ENCODE measurements at regions not wholly inside any gene's neighbourhood (a gene's known extent, or its start where the extent isn't known, plus 50 kb on each side); places are given as distances from the start of the nearest gene placed in this dataset.

DNA sequence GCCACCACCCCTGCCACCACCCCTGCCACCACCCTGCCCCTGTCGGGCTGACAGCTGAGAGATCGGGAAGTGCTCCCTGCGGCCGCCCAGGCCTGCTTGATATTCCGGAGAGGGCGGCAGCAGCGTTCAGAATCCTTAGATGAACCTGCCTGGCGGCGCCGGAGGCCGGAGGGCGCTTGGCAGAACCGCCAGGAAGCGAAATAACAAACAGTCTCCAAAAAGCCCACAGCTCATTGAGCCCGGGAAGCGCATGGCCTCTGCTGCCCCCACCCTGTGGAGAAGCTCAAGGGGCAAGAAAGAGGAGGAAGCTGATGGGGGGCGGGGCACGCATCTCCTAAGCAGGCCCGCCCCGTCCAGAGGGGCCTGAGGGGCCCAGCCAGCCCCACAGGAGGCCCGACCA is 92.2 kb upstream of the MBOAT2 start:
- no peaks in the 10 kb centered on the region for H3K9me3 ChIP-seq (ENCODE audit: control insufficient read depth, low read length)
- no peaks in the 10 kb centered on the region for H3K27me3 ChIP-seq (ENCODE audit: control insufficient read depth, insufficient read depth, low read length, poor library complexity, severe bottlenecking)
- no peak overlapping the region for H3K4me3 ChIP-seq (ENCODE audit: insufficient read depth, low read depth, low read length)
- WGBS, 2 experiments: 20 to 23% methylated on average over 21 of the region's 21 CpGs
- H3K27ac ChIP-seq (ENCODE audit: insufficient read depth, low read depth, low read length, poor library complexity, severe bottlenecking): no peak overlapping the region
- H3K4me1 ChIP-seq (ENCODE audit: control insufficient read depth, insufficient read depth, low read length): peaks cover 7% of the 10 kb centered on the region
- H3K36me3 ChIP-seq (ENCODE audit: control insufficient read depth, insufficient read depth, low read length): no peaks in the 10 kb centered on the region

- Histone ChIP-seq H3K27ac (ENCODE audit: insufficient read depth, low read depth, low read length, poor library complexity, severe bottlenecking) (no peak overlapping the region), H3K9me3 (ENCODE audit: control insufficient read depth, low read length) (no peaks in the 10 kb centered on the region), H3K36me3 (ENCODE audit: control insufficient read depth, insufficient read depth, low read length) (no peaks in the 10 kb centered on the region), H3K4me3 (ENCODE audit: insufficient read depth, low read depth, low read length) (no peak overlapping the region), H3K27me3 (ENCODE audit: control insufficient read depth, insufficient read depth, low read length, poor library complexity, severe bottlenecking) (no peaks in the 10 kb centered on the region), H3K4me1 (ENCODE audit: control insufficient read depth, insufficient read depth, low read length) (peaks cover 7% of the 10 kb centered on the region)
- WGBS, 2 experiments: 82 to 83% methylated on average over 14 of the region's 14 CpGs
Measured at GRCh38 chr2:9095226-9095625, 91.7 kb upstream of the MBOAT2 start.

DNA sequence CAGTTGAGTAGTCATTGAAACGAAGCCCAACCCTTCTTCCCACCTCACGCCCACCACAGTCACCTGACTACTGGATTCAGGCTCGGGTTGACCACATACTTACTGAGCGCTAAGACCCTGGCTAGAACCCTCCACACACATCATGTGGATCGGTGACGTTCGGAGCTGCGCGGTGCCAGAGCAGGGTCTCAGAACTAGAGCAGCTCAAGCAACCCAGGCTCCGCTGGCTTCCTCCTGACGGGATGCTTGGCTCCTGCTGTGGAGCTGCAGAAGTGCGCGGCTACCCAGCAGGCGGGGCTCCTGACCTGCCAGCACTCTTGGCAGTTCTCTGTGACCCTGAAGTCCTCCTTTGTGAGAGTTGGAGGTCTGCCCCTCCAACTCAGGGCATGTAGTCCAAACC is 90.6 kb upstream of the MBOAT2 start:
- WGBS, 2 experiments: 91 to 92% methylated on average over 14 of the region's 14 CpGs

DNA sequence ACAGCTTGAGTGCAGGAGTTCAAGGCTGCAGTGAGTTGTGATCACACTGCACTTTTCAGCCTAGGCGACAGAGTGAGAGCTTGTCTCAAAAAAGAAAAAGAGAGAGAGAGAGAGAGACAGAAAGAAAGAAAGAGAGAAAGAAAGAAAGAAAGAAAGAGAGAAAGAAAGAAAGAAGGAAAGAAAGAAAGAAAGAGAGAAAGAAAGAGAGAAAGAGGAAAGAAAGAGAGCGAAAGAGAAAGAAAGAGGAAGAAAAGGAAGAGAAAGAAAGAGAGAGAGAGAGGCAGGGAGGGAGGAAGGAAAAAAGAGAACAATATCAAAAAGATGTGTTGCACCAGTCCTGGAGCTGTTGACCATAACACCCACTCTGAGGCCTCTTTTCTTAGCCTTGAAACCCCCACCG is 89.8 kb upstream of the MBOAT2 start:
- Histone ChIP-seq H3K4me3 (ENCODE audit: insufficient read depth, low read depth, low read length) (no peak overlapping the region), H3K36me3 (ENCODE audit: control insufficient read depth, insufficient read depth, low read length) (no peaks in the 10 kb centered on the region), H3K27me3 (ENCODE audit: control insufficient read depth, insufficient read depth, low read length, poor library complexity, severe bottlenecking) (no peaks in the 10 kb centered on the region), H3K27ac (ENCODE audit: insufficient read depth, low read depth, low read length, poor library complexity, severe bottlenecking) (no peak overlapping the region), H3K4me1 (ENCODE audit: control insufficient read depth, insufficient read depth, low read length) (peaks cover 7% of the 10 kb centered on the region), H3K9me3 (ENCODE audit: control insufficient read depth, low read length) (no peaks in the 10 kb centered on the region)
- 94 to 97% methylated on average over 3 of the region's 3 CpGs for WGBS, 2 experiments

More for the DNA sequence above, 90.6 kb upstream of the MBOAT2 start:
- H3K4me3 ChIP-seq (ENCODE audit: insufficient read depth, low read depth, low read length): no peak overlapping the region
- H3K4me1 ChIP-seq (ENCODE audit: control insufficient read depth, insufficient read depth, low read length): peaks cover 7% of the 10 kb centered on the region
- H3K27me3 ChIP-seq (ENCODE audit: control insufficient read depth, insufficient read depth, low read length, poor library complexity, severe bottlenecking): no peaks in the 10 kb centered on the region
- H3K36me3 ChIP-seq (ENCODE audit: control insufficient read depth, insufficient read depth, low read length): no peaks in the 10 kb centered on the region
- H3K9me3 ChIP-seq (ENCODE audit: control insufficient read depth, low read length): no peaks in the 10 kb centered on the region
- H3K27ac ChIP-seq (ENCODE audit: insufficient read depth, low read depth, low read length, poor library complexity, severe bottlenecking): no peak overlapping the region

DNA sequence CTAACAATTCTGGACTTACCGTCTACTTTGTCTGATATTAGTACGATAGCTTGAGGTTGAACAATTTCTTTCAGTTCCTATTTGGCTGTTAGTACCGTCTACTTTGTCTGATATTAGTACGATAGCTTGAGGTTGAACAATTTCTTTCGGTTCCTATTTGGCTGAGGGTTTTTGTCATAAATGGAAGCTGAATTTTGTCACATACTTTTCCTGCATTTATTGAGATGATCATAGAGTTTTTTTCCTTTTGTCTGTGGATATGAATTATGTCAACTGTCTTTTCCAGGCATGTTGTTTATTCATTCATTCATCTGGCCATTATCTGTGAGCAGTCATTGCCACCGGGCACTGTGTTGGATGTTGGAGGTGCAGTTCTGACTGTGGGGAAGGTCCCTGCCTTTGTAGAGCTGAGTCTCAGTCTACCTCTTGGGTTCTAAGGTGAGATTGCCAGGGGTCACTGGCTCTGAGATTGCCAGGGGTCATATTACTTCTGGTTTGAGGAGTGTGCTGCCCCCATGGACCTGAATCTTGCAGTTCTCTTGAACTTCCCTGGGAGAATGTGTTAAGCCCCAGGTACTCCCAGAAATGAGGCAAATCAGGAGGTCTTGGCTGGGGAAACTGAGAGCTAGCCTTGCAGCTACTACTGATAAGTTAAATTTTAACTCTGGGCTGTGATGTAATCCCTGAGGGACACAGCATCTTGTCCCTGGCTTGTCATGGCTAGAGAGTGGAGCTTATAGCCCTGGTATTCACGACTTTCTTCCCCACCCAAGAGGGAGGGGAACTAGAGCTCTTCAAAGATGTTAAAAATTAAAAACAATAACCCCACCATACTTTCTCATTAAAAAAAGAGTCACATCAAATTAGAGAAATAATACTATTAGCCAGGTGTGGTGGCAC is 89.1 kb upstream of the MBOAT2 start:
- no peak overlapping the region for H3K4me3 ChIP-seq (ENCODE audit: insufficient read depth, low read depth, low read length)
- H3K4me1 ChIP-seq (ENCODE audit: control insufficient read depth, insufficient read depth, low read length): peaks cover 7% of the 10 kb centered on the region
- no peak overlapping the region for H3K27ac ChIP-seq (ENCODE audit: insufficient read depth, low read depth, low read length, poor library complexity, severe bottlenecking)
- no peaks in the 10 kb centered on the region for H3K36me3 ChIP-seq (ENCODE audit: control insufficient read depth, insufficient read depth, low read length)
- 89 to 91% methylated on average over 7 of the region's 7 CpGs for WGBS, 2 experiments
- no peaks in the 10 kb centered on the region for H3K27me3 ChIP-seq (ENCODE audit: control insufficient read depth, insufficient read depth, low read length, poor library complexity, severe bottlenecking)
- H3K9me3 ChIP-seq (ENCODE audit: control insufficient read depth, low read length): no peaks in the 10 kb centered on the region

- Histone ChIP-seq H3K27ac (ENCODE audit: insufficient read depth, low read depth, low read length, poor library complexity, severe bottlenecking) (no peak overlapping the region), H3K36me3 (ENCODE audit: control insufficient read depth, insufficient read depth, low read length) (no peaks in the 10 kb centered on the region), H3K27me3 (ENCODE audit: control insufficient read depth, insufficient read depth, low read length, poor library complexity, severe bottlenecking) (no peaks in the 10 kb centered on the region), H3K4me3 (ENCODE audit: insufficient read depth, low read depth, low read length) (no peak overlapping the region), H3K4me1 (ENCODE audit: control insufficient read depth, insufficient read depth, low read length) (peaks cover 7% of the 10 kb centered on the region), H3K9me3 (ENCODE audit: control insufficient read depth, low read length) (no peaks in the 10 kb centered on the region)
- WGBS, 2 experiments: 80 to 89% methylated on average over 1 of the region's 1 CpG
Measured at GRCh38 chr2:9091811-9092210, 88.3 kb upstream of the MBOAT2 start.

DNA sequence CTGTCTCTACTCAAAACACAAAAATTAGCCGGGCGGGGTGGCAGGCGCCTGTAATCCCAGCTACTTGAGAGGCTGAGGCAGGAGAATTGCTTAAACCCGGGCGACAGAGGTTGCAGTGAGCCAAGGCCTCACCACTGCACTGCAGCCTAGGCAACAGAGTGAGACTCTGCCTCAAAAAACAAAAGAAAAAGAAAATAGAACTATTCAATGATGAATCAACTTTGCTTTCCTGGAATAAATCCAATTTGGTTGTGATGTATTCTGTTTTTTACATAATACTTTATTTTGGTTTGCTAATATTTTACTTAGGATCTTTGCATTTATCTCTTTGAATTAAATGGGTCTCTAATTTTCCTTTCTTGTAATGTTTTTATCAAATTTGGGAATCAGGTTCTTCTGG is 86.3 kb upstream of the MBOAT2 start:
- Histone ChIP-seq H3K36me3 (ENCODE audit: control insufficient read depth, insufficient read depth, low read length) (no peaks in the 10 kb centered on the region), H3K9me3 (ENCODE audit: control insufficient read depth, low read length) (no peaks in the 10 kb centered on the region), H3K4me3 (ENCODE audit: insufficient read depth, low read depth, low read length) (no peak overlapping the region), H3K27ac (ENCODE audit: insufficient read depth, low read depth, low read length, poor library complexity, severe bottlenecking) (no peak overlapping the region), H3K4me1 (ENCODE audit: control insufficient read depth, insufficient read depth, low read length) (no peaks in the 10 kb centered on the region), H3K27me3 (ENCODE audit: control insufficient read depth, insufficient read depth, low read length, poor library complexity, severe bottlenecking) (no peaks in the 10 kb centered on the region)
- WGBS, 2 experiments: 82 to 86% methylated on average over 5 of the region's 5 CpGs

- Histone ChIP-seq H3K36me3 (ENCODE audit: control insufficient read depth, insufficient read depth, low read length) (no peaks in the 10 kb centered on the region), H3K9me3 (ENCODE audit: control insufficient read depth, low read length) (no peaks in the 10 kb centered on the region), H3K27me3 (ENCODE audit: control insufficient read depth, insufficient read depth, low read length, poor library complexity, severe bottlenecking) (no peaks in the 10 kb centered on the region), H3K4me1 (ENCODE audit: control insufficient read depth, insufficient read depth, low read length) (no peaks in the 10 kb centered on the region), H3K4me3 (ENCODE audit: insufficient read depth, low read depth, low read length) (no peak overlapping the region), H3K27ac (ENCODE audit: insufficient read depth, low read depth, low read length, poor library complexity, severe bottlenecking) (no peak overlapping the region)
- 68 to 84% methylated on average over 4 to 6 of the region's 6 CpGs for WGBS, 2 experiments
Measured at GRCh38 chr2:9087121-9087681, 83.7 kb upstream of the MBOAT2 start.

GRCh38 chr2:9086465-9086864 is 83.0 kb upstream of the MBOAT2 start:
- no peaks in the 10 kb centered on the region for H3K9me3 ChIP-seq (ENCODE audit: control insufficient read depth, low read length)
- H3K36me3 ChIP-seq (ENCODE audit: control insufficient read depth, insufficient read depth, low read length): no peaks in the 10 kb centered on the region
- H3K27me3 ChIP-seq (ENCODE audit: control insufficient read depth, insufficient read depth, low read length, poor library complexity, severe bottlenecking): no peaks in the 10 kb centered on the region
- no peaks in the 10 kb centered on the region for H3K4me1 ChIP-seq (ENCODE audit: control insufficient read depth, insufficient read depth, low read length)
- no peak overlapping the region for H3K27ac ChIP-seq (ENCODE audit: insufficient read depth, low read depth, low read length, poor library complexity, severe bottlenecking)
- WGBS, 2 experiments: 91% methylated on average over 7 of the region's 7 CpGs
- H3K4me3 ChIP-seq (ENCODE audit: insufficient read depth, low read depth, low read length): no peak overlapping the region

DNA sequence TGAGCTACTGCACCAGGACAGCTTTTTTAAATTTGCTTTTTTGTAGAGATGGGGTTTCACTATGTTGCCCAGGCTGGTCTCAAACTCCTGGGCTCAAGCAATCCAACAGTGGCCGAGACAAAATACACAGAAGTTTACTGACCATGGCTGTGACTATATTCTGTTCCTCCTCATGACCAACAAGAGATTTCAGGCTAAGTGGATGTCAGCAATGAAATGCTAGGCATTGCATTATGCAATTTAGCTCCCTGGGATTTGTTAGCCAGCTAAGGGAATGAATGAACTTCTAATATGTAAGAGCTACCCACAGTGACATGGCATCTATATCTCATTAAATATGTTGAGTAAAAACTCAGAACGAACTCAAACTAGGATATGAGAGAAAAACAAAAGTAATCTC is 81.9 kb upstream of the MBOAT2 start:
- no peaks in the 10 kb centered on the region for H3K27me3 ChIP-seq (ENCODE audit: control insufficient read depth, insufficient read depth, low read length, poor library complexity, severe bottlenecking)
- H3K4me3 ChIP-seq (ENCODE audit: insufficient read depth, low read depth, low read length): no peak overlapping the region
- H3K9me3 ChIP-seq (ENCODE audit: control insufficient read depth, low read length): no peaks in the 10 kb centered on the region
- H3K36me3 ChIP-seq (ENCODE audit: control insufficient read depth, insufficient read depth, low read length): no peaks in the 10 kb centered on the region
- WGBS, 2 experiments: 86 to 92% methylated on average over 2 of the region's 2 CpGs
- no peak overlapping the region for H3K27ac ChIP-seq (ENCODE audit: insufficient read depth, low read depth, low read length, poor library complexity, severe bottlenecking)
- H3K4me1 ChIP-seq (ENCODE audit: control insufficient read depth, insufficient read depth, low read length): no peaks in the 10 kb centered on the region

Measured in ectodermal cell (in vitro differentiated cells).